ENCODE measurements at regions not wholly inside any gene's neighbourhood (a gene's known extent, or its start where the extent isn't known, plus 50 kb on each side); places are given as distances from the start of the nearest gene placed in this dataset.

DNA sequence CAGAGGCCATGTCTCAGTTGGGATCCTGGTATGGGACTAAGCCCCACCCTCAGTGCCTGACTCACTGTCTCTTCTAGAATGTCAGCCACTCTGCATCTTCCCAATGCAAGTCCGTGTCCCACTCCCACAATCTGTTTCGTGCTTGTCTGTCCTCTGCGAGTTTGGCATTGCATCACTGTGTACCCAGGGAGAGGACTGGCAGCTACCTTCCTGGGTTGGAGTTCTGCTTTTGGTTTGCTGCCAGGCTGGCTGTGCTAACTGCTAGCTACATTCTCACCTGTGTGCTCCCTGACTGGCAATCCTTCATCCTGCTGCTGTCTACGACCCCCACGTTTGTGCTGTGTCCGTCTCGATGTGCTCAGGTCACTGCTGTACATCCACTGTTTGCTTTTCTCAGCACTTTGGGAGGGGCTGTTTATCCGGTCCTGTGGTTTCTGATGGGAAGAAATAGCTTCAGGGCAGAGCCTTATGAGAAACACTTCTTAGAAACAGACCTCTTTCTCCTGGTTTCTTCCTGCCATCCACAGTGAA lies 56.0 kb upstream of the GLI3 start:
- no peak for DNase-seq (ENCODE audit: low read depth in 3 of 3)

DNA sequence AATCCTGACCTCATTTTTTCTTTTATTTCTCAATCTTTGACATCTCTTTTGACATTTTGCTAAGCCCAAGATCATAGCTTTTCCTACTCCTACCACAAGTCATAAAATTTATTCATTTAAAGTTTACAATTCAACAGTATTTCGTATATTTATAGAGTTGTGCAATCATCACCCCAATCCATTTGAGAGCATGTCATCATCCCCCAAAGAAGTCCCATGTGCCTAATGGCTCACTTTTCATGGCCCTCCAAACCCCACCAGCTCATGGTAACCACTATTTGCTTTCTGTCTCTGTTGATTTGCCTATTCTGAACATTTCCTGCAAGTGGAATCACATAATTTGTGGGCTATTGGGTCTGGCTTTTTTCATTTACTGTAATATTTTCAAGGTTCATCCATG lies 52.5 kb upstream of the GLI3 start:
- no peak for DNase-seq (ENCODE audit: low read depth in 3 of 3)
